ENCODE measurements at regions not wholly inside any gene's neighbourhood (a gene's known extent, or its start where the extent isn't known, plus 50 kb on each side); places are given as distances from the start of the nearest gene placed in this dataset.

DNA sequence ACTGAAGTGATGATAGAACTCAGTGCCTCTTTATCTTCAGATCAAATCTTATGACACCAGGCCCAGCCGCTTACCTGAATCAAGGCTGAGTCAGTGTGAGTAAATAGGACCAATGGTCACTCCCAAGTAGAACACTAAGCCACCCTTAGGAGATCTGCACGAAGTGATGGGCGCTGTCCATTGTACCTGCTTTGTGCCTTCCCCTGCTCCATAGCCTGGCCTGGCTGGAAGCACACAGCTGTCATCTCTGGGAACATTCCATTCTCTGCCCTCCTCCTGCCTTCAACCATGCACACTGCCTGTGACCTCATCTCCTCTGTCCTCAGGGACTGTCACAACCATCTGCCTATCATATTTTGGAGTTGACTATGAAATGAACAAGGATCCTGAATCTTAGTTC is 279.5 kb upstream of the ASIC2 start:
- TF ChIP-seq POLR2AphosphoS5 (IDR thresholded peaks at IDR 0.05) (no peak), POLR2A (IDR thresholded peaks at IDR 0.05) (no peak), EP300 (IDR thresholded peaks at IDR 0.05) (no peak)
- TF ChIP-seq, protein P1, sequence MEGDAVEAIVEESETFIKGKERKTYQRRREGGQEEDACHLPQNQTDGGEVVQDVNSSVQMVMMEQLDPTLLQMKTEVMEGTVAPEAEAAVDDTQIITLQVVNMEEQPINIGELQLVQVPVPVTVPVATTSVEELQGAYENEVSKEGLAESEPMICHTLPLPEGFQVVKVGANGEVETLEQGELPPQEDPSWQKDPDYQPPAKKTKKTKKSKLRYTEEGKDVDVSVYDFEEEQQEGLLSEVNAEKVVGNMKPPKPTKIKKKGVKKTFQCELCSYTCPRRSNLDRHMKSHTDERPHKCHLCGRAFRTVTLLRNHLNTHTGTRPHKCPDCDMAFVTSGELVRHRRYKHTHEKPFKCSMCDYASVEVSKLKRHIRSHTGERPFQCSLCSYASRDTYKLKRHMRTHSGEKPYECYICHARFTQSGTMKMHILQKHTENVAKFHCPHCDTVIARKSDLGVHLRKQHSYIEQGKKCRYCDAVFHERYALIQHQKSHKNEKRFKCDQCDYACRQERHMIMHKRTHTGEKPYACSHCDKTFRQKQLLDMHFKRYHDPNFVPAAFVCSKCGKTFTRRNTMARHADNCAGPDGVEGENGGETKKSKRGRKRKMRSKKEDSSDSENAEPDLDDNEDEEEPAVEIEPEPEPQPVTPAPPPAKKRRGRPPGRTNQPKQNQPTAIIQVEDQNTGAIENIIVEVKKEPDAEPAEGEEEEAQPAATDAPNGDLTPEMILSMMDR (IDR thresholded peaks at IDR 0.05), result no peak

Measured in gastroesophageal sphincter (tissue), 3 donors.